GM19043 (cell line): ENCODE measurements at regions not wholly inside any gene's neighbourhood (a gene's known extent, or its start where the extent isn't known, plus 50 kb on each side); places are given as distances from the start of the nearest gene placed in this dataset.
"Not testable (repeated sequence)": the region's sequence is repeated elsewhere in the genome, so short reads cannot be mapped to it uniquely, and the experiment has no call there.

Source experiments
- ATAC-seq: cut with Tn5 transposase; IDR thresholded peaks from one replicate; pipeline ENCODE4 v1.9.1; 2021; ENCODE audit warnings: low read depth; ENCODE audit not compliant: unreplicated experiment

DNA sequence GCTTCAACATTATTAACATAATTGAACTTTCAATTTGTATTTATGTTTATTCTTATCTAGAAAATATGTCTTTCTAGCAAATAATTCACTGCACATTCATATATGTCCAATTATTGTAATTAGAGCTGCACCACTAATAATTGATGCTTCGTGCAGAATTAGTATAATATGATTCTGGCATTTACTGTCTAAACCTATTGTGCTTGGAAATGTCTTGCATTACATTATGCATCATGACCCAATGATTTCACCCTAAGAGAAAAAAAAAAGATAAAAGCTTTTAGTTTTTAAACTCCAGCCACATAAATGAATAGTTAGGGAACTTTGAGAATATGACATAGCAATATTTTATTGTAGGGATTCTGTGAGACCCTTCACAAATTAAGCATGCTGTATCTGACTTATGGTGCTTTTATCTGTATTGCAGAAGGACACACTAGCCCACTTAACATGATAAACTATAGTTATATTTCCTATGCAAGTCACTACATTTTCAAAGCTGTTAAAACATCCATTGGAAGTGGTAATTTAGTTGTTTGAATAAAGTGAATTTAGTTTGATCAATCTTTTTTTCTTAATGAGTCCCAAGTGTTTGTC is 1609.1 kb downstream of the REEP3 start:
- ATAC-seq, result no peak

GRCh38 chr10:65133652-65134051 is 1612.5 kb downstream of the REEP3 start:
- ATAC-seq, result no peak

DNA sequence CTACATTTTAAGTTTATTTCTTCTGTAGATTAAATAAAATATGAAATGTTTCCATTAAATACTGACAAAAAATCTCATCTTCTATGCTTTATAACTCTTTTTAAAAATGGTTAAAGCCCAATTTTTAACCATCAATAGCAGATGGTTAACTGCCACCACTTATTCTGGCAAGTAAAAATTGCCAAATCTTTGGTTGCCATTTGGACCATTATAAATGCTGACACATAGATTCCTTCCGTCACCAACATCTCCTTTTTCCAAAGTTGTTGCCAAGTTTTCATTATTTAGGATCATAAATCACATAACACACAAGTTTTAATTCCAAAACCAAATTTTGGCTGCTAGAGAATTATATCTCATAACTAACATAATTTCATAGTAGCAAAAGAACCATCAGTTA is 1614.3 kb downstream of the REEP3 start:
- no peak for ATAC-seq

- ATAC-seq, result no peak
Observed at GRCh38 chr10:65142641-65143435, 1621.6 kb downstream of the REEP3 start.

GRCh38 chr10:65143723-65144122 is 1622.5 kb downstream of the REEP3 start:
- no peak for ATAC-seq

- ATAC-seq, result no peak
Observed at GRCh38 chr10:65149878-65150277, 1628.7 kb downstream of the REEP3 start.

- ATAC-seq, result no peak
Observed at GRCh38 chr10:65166272-65166671, 1645.1 kb downstream of the REEP3 start.

DNA sequence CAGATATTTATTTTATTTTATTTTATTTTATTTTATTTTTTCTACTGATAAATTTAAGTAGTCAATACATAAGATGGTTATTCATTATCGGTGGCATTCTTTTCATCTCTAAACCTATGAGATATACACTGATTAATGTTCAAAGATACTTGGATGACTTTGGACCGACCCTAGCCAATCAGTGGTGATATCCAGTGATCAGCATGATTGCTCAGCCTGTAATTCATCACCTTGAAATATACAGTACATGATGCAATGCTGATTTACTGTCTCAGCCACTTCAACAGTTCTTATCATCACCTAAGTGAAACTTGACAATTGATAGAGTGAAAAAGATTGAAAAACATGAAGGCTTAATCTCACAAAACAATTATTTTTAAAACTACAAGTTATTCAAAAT is 1651.0 kb downstream of the REEP3 start:
- no peak for ATAC-seq

- ATAC-seq, result no peak
Observed at GRCh38 chr10:65176994-65177393, 1655.8 kb downstream of the REEP3 start.

GRCh38 chr10:65183236-65183635 is 1662.0 kb downstream of the REEP3 start:
- ATAC-seq, result no peak

GRCh38 chr10:65186668-65187067 is 1665.5 kb downstream of the REEP3 start:
- ATAC-seq, result not testable (repeated sequence)

DNA sequence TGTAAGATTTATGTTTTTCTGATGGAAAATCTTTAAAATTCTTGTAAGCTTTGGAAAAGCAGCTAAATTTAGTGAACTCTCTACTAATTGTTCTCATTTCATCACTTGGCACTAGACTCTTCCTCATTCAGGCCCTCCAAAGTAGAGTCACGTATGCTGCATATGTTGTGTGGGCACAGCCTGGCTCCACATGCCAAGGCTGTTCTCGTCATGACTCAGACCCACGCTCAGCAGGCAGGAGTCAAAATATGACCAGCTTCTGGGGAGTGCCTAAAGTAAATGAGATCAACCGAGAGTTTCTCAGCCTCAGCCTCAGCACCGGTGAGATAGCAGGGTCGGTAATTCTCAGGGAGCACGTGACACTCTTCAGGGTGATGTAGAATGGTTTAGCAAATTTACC is 1672.9 kb downstream of the REEP3 start:
- no peak for ATAC-seq

DNA sequence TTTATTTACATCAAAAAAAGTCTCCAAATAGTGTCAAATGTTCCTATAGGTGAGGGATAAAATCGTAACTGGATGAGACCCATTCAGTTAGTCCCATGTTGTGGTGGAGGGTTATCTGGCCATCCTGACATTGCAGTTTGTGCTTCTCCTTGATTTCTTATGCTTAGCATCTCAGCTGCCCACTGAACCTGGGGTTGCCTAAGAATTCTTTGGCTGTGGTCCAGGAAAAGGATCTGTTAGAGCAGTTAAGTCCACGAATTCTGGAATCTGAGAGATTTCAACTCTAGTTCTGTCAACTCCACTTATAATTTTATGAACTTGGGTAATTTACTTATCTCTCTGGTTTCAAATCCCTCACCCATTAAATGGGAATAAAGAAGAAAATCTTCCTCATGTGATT is 1673.4 kb downstream of the REEP3 start:
- ATAC-seq, result no peak

DNA sequence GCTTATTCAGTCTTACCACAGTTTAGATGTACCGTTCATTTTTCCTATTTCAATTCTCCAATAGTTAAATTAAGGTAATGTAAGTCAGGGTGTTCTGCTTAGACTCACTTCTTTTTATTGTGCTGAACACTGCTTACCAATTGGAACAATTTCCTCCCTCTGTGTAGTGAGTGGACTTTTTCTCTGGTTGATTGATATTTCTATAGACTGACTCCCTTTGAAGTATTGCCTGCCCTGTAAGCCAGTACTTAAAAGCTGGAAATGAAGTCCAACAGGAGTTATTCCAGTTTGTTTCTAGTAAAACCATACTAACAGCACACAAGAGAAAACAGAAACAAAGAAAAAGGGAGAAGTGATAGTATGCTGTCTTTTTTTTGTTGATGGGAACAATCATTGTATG is 1674.9 kb downstream of the REEP3 start:
- no peak for ATAC-seq

GRCh38 chr10:65197935-65198334 is 1676.7 kb downstream of the REEP3 start:
- no peak for ATAC-seq

- ATAC-seq, result no peak
Observed at GRCh38 chr10:65201491-65201890, 1680.3 kb downstream of the REEP3 start.

DNA sequence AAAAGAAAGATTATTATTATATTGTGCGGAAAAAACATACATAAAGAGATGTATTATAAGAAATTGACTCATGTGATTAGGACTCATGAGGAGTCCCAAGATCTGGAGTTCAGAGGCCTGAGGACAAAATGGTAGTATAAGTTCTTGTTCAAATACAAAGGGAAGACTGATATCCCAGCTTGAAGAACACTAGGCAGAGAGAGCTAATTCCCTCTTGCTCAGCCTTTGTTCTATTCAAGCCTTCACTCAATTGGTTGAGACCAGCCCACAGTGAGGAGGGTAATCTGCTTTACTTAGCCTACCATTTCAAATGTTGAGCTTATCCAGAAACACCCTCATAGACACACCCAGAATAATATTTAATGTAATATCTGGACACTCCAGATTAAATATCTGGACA is 1683.8 kb downstream of the REEP3 start:
- no peak for ATAC-seq

GRCh38 chr10:65213170-65213569 is 1692.0 kb downstream of the REEP3 start:
- no peak for ATAC-seq

DNA sequence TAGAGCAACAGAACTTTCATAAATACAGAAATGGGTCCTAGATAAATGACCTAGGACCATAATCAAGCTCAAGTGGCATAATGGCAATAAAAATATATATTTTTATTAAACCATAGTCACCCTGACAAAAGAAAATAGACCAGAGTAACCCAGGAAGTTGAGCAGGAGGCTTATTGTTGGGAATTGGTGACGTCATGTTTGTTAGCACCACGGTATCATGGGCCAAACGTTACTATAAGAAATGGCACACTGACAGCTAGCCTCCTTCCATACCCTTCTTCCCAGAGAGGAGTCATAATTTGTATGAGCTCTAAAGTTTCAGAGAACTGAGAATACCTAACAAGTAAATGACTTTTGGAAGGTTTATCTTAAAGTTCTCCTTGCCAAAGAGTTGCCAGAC is 1698.2 kb downstream of the REEP3 start:
- ATAC-seq, result no peak

- no peak for ATAC-seq
Observed at GRCh38 chr10:65231148-65231547, 1694.7 kb upstream of the LRRTM3 start.

DNA sequence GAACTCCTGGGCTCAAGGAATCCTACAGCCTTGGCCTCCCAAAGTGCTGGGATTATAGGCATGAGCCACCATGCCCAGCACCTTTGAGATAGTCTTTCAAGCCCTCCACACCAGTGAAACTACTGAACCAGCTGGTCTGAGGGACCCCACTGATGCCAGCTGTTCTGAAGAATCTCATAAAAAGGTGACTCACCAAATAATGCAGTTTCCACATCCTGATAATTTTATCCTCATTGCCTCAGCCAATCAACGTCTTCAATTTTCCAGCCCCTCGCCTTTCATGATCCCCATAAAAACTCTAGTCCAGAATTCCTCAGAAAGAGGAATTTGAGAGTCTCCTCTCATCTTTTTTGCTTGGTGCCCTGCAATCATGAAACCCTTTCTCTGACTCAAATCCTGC is 1691.6 kb upstream of the LRRTM3 start:
- no peak for ATAC-seq

DNA sequence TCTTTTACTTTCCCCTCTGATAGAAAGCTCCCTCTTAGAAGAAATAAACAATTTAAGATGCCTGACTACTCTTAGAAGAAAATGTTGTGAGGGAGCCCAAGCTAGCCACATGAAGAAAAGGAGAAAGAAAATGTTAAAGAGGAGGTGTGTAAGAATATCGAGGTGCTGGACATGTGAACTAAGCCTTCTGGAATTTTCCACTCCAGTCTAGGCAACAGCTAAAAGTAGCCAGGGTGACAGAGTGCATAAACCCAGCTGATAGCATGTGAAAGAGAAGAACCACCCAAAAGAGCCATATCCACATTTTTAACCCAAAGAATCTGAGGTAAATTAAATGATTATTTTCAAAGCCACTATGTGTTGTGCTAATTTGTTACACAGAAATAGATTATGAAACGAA is 1690.6 kb upstream of the LRRTM3 start:
- no peak for ATAC-seq
